Activated T-helper 9 cell treated with anti-CD3 and anti-CD28 coated beads, Interleukin-2, amount 50 U/mL, for 16 hours (primary cell): ENCODE measurements at regions not wholly inside any gene's neighbourhood (a gene's known extent, or its start where the extent isn't known, plus 50 kb on each side); places are given as distances from the start of the nearest gene placed in this dataset.

Experiments used
- DNase-seq: peaks from one replicate; pipeline ENCODE4 v3.0.0-alpha.2; 2020; ENCODE audit warnings: low read depth

- no peak for DNase-seq
These were observed 60.0 kb upstream of the FZD10 start for GRCh38 chr12:130102266-130102665.

DNA sequence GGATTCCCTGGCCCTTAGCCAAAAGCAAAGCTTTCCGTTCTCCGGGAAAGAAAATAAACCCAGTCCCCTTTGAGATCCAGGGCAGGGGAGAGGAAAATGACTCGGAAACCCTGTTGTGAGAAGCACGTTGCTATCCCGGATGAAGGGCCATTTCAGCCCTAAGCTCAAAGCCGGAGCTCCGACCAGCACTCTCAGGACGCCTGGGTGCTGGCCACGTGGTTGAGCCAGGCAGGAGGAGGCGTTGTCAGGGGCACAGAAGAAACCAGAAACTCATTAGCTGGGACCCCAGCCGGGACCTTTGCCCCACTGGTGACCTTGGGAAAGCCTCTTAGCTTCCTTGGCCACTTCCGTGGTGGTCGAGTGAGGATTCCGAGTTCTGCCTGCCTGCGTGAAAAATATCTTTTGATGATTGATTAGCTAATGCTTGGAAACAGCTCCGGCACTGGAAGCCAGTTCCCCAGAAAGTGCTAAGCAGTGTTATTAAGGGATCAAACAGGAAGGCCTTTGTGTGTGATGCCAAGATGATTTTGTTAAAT lies 57.6 kb upstream of the FZD10 start:
- DNase-seq = no peak

GRCh38 chr12:130109062-130109945 lies 53.0 kb upstream of the FZD10 start:
- no peak for DNase-seq

DNA sequence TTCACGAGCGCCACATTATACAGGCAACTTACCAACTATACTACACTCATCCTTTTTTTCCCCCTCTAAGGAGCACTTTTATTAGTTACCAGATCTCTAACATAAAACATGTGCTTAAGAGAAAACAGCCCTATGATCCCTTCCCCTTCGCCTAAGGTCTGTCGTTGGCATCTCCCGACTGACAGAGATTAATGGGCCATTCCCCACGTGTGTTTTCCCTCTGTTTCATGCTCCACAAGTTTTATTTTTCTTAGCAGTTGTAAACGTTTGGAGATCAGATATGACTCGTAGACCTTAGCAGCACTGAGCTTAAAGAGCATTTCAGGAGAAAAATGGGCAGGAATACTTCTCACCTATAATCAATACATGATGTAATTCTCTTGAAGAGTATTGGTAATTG lies 51.4 kb upstream of the FZD10 start:
- DNase-seq = no peak

GRCh38 chr12:130111965-130112496 lies 50.2 kb upstream of the FZD10 start:
- no peak for DNase-seq
